OCI-LY1 (cell line): ENCODE measurements at regions not wholly inside any gene's neighbourhood (a gene's known extent, or its start where the extent isn't known, plus 50 kb on each side); places are given as distances from the start of the nearest gene placed in this dataset.

Experiments used
- CTCF ChIP-seq: fragments of 200-600 bp; sonication (generic), shearing (Covaris generic); IDR thresholded peaks from 2 replicates; pipeline ENCODE4 v1.5.1; 2017; ENCODE audit warnings: mild to moderate bottlenecking, antibody characterized with exemption, low read length, moderate library complexity, mixed read lengths
- EZH2 ChIP-seq: fragments of 200-600 bp; sonication (generic), shearing (Covaris generic); IDR thresholded peaks from 2 replicates; pipeline ENCODE4 v1.8.0; 2017; ENCODE audit warnings: borderline replicate concordance, mixed run types, mild to moderate bottlenecking, antibody characterized with exemption, low read length, moderate library complexity, mixed read lengths

GRCh38 chr13:100725472-100725871, 50.9 kb upstream of the TMTC4 start:
- TF ChIP-seq CTCF (no peak), EZH2 (no peak)
